ENCODE measurements at regions not wholly inside any gene's neighbourhood (a gene's known extent, or its start where the extent isn't known, plus 50 kb on each side); places are given as distances from the start of the nearest gene placed in this dataset.
A peak's percentile ranks its signal among the peaks of the same experiment; 100 is the strongest.

DNA sequence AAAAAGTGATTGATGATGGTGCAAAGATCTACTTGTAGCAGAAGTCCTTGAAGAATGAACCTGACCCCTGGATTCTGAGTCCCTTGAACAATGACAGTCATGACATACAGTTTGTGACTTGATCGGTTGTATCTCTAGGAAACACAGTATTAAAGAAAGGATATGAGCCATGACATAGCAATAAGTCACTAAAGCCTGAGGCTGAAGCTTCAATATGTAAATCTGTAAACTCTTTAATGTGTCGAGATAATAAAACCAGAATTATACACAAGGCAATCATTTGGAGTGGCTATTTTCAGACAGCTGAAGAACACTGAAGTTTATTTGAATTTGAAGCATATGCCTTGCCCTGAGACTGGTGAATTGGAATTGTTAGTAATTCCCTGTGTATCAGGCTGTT is 911.5 kb upstream of the RAG2 start:
- TF ChIP-seq, protein P1, sequence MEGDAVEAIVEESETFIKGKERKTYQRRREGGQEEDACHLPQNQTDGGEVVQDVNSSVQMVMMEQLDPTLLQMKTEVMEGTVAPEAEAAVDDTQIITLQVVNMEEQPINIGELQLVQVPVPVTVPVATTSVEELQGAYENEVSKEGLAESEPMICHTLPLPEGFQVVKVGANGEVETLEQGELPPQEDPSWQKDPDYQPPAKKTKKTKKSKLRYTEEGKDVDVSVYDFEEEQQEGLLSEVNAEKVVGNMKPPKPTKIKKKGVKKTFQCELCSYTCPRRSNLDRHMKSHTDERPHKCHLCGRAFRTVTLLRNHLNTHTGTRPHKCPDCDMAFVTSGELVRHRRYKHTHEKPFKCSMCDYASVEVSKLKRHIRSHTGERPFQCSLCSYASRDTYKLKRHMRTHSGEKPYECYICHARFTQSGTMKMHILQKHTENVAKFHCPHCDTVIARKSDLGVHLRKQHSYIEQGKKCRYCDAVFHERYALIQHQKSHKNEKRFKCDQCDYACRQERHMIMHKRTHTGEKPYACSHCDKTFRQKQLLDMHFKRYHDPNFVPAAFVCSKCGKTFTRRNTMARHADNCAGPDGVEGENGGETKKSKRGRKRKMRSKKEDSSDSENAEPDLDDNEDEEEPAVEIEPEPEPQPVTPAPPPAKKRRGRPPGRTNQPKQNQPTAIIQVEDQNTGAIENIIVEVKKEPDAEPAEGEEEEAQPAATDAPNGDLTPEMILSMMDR (conservative IDR thresholded peaks at IDR 0.05; ENCODE audit: low read depth, low read length) = no peak
- DNase-seq (ENCODE audit: low read depth) = no peak
- no peak overlapping the region for H3K4me3 ChIP-seq (ENCODE audit: low read depth, low read length)

DNA sequence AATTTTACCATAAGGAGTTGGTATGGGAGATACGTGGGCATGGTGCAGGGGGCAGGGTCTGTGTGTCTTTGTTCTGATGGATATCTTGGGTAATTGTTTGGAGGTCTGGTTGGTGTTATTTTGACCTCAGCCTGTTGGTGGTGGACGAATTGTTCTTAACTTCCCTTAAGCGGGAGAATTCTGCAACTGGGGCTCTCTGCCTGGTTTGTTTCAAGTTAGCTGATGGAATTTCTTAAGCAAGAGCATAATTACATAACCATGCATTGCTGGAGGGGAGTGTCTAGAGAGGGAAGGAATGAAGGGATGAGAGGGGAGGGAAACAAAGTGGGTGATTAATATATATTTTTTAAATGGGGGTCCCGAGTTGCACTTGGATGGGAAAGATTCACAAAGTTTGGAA is 908.5 kb upstream of the RAG2 start:
- DNase-seq (ENCODE audit: low read depth) = no peak
- TF ChIP-seq, protein P1 (conservative IDR thresholded peaks at IDR 0.05; ENCODE audit: low read depth, low read length) = no peak
- no peak overlapping the region for H3K4me3 ChIP-seq (ENCODE audit: low read depth, low read length)

DNA sequence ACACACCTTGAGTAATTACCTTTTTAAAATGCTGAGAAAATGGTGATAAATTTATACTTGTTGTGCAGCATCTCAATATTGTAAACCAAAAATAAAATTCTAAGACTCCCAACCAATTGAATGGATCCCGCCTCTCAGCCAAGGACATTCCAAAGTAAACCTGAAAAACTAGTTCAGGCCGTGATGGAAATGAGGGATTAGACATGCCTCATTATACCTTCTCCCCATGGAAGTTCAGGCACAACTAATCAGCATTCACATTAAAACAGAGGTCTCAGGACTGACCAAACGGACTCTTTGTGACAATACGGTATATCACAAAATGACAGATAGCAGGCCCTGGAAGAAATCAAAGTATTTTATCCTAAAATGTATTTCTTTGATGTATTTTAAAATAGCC is 907.4 kb upstream of the RAG2 start:
- TF ChIP-seq, protein P1 (conservative IDR thresholded peaks at IDR 0.05; ENCODE audit: low read depth, low read length) = no peak
- H3K4me3 ChIP-seq (ENCODE audit: low read depth, low read length) = no peak overlapping the region
- no peak for DNase-seq (ENCODE audit: low read depth)

DNA sequence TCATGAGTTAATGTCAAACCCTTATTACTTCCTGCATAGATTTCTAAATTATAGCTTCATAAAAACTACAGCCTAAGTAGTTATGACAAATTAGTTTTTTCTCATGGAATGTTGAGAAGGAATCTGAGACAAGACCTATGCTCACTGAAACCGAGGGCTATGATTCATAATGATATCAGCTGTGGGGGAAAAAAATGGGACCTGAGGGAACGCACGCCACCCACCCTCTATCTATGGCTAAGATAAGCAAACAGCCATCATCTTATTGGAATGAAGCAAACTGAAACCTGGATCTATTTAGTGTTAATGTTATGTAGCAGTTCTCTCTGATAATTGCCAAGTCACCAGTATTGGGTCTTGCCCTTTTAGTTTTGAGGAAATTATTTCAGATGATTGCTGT is 906.9 kb upstream of the RAG2 start:
- no peak for DNase-seq (ENCODE audit: low read depth)
- TF ChIP-seq, protein P1 (conservative IDR thresholded peaks at IDR 0.05; ENCODE audit: low read depth, low read length) = no peak
- H3K4me3 ChIP-seq (ENCODE audit: low read depth, low read length) = no peak overlapping the region

DNA sequence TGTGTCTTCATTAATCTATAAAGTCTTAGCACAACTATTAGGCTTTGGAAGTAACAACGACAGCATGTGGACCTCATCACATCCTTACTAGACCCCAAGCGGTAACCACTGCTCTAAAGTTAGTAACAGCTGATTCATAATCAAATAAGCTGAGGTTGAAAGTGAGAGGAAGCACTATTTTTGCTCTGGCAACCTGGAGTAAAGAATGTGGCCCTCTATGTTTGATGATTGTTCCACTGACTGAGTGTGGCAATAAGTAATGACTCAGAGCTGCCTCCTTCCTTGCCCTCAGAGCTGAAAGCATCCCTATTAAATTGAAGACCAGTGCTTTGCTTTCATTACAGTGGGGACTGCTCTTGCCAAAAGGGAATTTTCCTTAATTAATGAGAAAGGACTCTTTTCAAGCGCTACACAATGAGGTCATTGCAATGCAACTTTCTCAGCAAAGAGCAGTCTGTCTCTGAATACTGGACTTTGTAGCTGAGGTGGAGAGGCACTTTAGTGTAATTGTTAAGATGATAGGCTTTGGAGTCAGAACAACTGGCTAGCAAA is 906.1 kb upstream of the RAG2 start:
- H3K4me3 ChIP-seq (ENCODE audit: low read depth, low read length) = no peak overlapping the region
- DNase-seq (ENCODE audit: low read depth) = peak; percentile 77
- TF ChIP-seq, protein P1 (conservative IDR thresholded peaks at IDR 0.05; ENCODE audit: low read depth, low read length) = no peak

DNA sequence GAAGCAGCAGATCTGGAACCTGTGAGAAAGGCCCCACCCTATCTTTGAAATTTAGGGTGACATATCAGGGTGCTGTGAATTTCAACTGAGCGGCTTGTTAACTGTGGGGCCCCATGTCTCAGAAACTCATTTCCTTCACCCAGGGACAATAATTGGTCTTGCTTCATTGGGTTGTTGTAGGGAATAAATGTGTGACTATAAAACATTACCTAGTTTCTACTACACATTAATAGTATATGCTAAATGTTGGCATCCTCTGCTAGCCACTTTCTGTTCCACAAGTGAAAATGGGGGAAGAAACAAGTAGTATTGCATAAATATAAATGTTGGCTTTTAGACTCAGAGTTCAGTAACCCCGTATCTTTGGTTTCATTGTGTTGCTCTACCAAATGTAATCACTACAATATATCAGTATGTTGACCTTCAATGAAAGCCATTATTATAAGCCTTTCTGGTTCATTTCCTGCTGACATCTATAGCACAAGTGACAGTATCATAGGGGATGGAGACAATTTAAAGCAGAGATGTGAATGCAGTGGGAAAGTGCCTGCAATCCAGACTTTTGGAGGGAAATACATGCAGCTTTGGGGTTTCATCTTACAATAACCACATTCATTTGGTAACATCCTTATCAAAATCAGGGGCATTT is 905.5 kb upstream of the RAG2 start:
- no peak overlapping the region for H3K4me3 ChIP-seq (ENCODE audit: low read depth, low read length)
- DNase-seq (ENCODE audit: low read depth) = no peak
- TF ChIP-seq, protein P1 (conservative IDR thresholded peaks at IDR 0.05; ENCODE audit: low read depth, low read length) = no peak

DNA sequence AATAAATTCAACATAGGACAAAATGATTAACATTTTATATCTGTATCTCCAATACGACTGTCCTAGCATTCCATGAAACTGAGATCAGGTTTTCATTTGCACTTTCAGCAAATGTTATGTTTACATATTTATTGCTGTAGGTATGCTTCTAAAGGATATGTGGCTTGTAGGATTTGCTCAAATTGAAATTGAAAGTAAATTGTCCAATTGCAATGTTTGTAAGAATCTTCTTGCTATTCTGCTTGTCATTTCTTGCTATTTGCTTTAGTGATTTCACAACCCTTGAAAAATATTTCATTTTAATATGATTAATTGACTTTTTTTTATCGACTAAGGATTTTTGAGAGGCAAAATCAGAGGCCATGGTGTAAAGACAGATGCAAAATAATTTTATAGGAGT is 904.2 kb upstream of the RAG2 start:
- no peak overlapping the region for H3K4me3 ChIP-seq (ENCODE audit: low read depth, low read length)
- DNase-seq (ENCODE audit: low read depth) = no peak
- TF ChIP-seq, protein P1 (conservative IDR thresholded peaks at IDR 0.05; ENCODE audit: low read depth, low read length) = no peak
